GM19023 (cell line): ENCODE measurements at regions not wholly inside any gene's neighbourhood (a gene's known extent, or its start where the extent isn't known, plus 50 kb on each side); places are given as distances from the start of the nearest gene placed in this dataset.

Experiments used
- ATAC-seq: cut with Tn5 transposase; IDR thresholded peaks from one replicate; pipeline ENCODE4 v1.9.1; 2021; ENCODE audit warnings: mild to moderate bottlenecking, moderate library complexity; ENCODE audit not compliant: unreplicated experiment

- ATAC-seq = no peak
Measured at GRCh38 chr12:105939181-105939721, 199.5 kb downstream of the NUAK1 start.

DNA sequence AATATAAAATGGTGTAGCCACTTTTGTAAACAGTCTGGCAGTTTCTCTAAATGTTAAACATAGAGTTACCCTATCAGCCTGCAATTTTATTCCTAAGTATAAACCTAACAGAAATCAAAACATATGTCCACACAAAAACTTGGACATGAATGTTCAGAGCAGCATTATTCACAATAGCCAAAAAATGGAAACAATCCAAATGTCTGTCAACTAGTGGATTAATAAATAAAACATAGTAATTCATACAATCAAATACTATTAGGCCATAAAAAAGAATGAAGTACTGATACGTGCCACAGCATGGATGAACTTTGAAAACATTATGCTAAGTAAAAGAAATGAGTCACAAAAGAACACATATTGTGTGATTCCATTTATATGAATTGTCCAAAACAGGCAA is 196.5 kb downstream of the NUAK1 start:
- no peak for ATAC-seq

- no peak for ATAC-seq
Measured at GRCh38 chr12:105943525-105943924, 195.2 kb downstream of the NUAK1 start.

DNA sequence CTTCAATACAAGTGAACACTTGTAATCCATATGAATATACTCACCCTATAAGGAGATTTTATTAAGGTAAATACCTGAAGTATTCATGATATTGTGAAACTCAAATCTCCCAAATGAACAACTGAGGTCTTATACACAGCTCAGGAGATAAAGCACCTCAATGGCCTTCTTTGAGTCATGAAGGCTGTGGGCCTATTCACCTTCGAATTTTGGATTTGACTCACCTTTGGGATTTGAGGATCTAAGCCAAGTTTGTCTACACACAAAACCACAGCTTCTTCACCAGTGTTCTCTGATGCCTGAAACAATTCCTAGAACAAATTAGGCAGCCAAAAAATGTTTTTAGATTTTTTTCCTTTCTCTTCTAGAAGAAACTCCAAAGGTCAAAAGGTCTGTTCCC is 194.1 kb downstream of the NUAK1 start:
- no peak for ATAC-seq

- no peak for ATAC-seq
Measured at GRCh38 chr12:105945880-105946279, 192.9 kb downstream of the NUAK1 start.

- no peak for ATAC-seq
Measured at GRCh38 chr12:105946493-105946901, 192.3 kb downstream of the NUAK1 start.

GRCh38 chr12:105947906-105948305 is 190.8 kb downstream of the NUAK1 start:
- no peak for ATAC-seq

DNA sequence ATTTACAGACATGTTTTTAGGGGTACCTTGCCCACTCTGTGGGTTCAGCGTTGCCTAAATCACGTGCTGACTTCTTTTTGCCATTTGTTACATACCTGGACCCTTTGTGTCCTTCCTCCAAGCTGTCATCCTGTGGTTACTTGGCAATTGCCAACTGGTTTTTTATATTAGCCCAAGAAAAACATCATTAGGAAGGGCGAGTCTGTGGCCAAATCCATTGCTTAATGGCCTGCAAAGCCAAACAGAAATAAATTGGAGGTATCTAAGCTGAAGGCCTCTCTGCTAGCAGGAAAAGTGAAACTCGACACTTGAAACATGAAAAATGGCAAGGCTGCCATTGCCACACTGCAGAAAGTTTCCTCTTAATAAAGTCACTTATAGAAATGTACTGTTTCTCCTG is 190.4 kb downstream of the NUAK1 start:
- no peak for ATAC-seq

DNA sequence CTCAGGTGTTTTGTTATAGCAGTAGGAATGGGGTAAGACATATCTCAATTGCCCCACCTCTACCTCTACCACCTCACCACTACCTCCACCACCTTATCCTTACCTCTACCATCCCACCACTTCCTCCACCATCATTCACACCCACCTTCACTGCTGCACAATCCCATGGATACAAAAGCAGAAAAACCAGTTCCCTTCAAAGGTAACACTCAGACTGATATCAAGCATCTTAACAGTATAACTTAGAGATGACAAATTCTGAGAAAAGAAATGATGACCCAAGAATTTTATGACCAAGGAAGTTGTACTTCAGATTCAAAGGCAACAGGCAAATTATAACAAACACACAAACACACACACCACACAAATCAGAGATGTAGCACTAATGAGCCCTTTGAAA is 189.4 kb downstream of the NUAK1 start:
- no peak for ATAC-seq

DNA sequence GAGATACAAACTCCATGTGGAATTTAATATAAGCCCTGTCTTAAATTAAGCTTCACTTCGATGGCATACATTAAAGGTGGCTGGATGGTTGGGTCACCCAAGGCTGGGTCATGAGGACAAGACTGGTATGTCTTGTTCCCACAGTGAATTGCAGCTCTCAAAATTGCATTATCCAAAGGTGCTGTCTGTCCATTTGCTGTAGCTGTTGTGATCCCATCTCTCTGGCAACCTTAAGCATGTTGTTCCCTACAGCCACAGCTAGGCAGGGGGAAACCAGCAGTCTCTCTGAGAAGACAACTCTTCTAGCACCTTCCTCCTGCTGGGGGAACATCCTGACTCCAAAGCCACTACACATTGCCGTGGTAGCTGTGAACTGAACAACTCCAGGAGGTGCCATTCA is 187.0 kb downstream of the NUAK1 start:
- ATAC-seq = no peak

DNA sequence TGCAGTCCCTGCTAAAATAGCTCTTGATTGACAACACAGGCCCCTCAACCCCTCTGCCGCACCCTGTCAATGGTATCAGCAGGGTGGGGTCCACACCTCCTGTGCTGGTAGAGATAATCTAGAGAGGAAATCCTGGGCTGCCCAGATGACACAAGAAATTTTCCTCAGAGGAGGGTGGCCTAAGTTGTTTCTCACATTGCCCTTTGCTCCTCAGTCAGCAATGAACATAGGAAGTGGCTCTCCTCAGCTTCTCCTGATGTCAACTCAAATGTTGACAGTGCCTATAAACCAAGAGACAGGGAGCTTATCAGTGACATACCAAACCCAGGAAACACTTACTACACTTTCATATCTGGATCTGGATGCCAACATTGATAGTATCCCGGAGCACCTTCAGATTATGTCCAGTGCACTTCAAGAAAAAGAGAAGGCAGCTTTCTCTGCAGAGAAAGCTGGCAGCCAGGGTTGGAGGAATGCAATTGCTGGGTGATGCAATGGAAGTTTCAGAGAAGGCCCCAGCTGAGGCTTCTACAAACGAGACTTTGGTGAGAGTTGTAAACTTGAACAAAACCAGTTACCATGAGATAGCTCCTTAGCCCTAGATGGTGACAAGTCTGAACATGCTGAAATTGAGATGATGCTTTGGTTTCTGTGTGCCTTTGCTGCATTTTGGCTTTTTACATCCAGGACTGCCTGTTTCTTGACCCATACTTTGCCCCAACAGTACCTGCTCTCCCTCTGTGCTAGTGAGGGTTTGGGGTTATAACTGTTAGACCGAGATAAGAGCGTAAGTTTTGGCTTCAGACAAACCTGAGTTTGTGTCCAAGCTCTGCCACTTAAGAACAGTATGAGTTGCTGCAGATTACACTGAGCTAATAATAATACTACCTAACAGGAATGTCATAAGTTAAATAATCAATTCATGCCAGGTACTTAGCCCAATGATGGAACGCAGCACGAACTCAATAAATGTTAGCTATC is 183.5 kb downstream of the NUAK1 start:
- ATAC-seq = no peak

DNA sequence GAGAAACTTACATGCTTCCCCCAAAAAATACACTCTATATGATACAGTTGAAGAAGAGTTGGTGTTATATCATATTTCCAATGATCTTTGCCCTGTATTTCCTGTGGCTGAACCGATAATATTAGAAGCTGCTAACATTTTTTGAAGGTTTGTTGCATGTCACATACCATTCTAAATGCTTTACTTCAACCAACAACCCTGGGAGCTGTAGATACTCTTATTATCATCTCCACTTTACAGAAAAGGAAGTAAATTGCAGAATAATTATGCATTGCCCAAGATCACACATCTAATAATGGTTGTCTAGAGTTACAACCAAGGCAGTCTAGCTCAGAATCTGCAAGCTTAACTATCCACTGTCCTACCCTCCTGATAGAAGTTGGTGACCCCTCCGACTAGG is 182.8 kb downstream of the NUAK1 start:
- no peak for ATAC-seq

DNA sequence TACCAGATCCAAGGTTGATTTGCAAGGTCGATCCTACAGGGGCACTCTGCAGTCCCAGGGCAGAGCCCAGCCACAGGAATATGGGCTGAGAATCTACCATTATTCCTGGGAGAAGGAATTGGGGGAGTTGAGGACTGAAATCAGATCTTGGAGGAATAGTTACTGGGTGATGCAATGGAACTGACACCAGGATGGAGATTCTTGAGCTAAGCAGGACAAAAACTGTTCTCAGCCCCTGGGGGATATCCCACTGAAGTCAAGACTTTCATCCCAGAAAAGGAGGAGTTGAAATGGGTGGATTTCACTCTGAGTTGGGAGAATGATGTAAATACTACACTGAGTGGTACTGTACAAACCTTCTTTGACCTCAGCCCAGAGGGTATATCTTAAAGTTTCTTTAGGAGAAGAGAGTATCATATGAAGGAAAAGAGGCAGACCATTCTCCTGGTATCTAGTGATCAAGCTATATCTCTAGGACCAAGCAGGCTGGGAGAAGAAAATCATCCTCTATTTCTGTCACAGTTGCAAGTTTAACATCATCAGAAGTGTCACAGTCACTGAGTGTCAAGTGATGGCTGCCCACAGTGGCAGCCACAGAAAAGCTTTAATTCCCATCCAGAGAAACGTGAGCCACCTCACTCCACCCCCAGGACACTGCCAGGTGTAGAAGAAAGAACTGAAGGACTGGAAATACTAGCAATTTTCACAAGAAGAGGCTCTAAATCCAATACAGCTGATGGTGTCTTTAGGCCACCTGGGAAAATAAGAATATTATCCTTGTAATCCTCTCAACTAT is 181.9 kb downstream of the NUAK1 start:
- ATAC-seq = no peak

DNA sequence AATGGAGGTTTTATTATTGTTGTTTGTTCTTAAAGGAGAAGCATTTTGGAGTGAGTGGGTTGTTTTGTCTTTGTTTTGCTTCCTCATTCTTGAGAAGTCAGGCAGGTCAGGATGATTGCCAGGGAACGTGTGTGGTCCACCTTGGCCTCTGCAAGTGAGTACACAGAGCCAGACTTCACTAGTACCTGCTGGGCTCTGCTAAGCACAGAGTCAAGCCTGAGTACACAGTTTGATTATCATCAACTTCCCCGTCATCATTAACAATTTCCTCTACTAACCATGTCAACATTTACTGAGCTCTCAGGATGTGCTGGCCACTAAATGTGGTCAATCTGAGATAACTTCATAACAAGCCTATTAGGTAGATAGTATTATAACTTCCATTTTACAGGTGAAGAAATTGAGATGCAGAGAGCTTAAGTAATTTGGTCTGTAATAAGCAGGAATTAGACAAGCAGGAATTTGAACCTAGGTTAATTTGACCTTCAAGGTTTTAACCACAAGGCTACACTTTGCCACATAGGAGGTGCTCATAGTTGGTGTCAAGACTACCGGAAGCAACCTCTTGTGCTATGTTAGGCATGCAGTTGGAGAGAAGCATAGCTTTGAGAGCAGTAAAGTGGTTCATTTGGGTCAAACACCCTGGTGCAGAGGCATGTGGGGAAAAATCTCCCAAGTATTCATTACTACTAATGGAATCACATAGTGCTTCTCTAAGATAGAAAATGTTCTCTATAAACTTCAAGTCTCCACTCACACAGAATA is 178.3 kb downstream of the NUAK1 start:
- ATAC-seq = no peak

DNA sequence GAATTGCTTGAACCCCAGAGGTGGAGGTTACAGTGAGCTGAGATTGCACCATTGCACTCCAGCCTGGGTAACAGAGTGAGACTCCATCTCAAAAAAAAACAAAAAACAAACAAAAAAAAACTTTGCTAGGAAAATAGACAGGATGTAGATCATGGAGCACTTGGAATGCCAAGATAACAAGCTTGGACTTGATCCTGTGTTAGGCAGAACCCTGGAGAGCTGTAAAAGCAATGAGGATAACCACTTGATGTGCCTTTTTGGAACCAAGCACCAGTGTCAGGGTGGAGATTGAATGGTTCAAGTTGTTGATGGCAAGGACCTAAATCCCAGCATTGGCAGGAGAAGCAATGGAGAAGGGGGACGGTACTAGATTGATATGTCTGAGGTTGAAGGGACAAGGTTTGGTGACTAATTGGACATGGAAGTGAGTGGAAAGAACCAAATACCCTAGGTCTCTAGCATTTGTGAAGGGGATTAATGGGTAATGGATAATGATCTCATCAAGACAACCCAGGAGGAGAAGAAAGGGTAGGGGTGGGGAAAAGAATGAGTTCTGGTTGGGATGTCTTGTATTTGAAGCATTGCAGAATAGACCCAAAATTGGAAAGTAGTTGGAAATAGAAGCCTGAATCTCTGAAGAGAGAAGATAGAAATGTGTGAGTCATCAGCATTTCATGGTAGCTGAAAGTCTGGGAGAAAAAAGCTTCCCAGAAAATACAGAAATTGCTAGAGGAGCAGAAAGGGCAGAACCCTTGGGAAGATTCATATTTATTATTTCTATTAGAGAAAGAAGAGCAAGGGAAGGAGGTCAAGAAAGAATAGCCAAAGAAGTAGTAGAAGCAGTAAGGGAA is 176.7 kb downstream of the NUAK1 start:
- no peak for ATAC-seq

DNA sequence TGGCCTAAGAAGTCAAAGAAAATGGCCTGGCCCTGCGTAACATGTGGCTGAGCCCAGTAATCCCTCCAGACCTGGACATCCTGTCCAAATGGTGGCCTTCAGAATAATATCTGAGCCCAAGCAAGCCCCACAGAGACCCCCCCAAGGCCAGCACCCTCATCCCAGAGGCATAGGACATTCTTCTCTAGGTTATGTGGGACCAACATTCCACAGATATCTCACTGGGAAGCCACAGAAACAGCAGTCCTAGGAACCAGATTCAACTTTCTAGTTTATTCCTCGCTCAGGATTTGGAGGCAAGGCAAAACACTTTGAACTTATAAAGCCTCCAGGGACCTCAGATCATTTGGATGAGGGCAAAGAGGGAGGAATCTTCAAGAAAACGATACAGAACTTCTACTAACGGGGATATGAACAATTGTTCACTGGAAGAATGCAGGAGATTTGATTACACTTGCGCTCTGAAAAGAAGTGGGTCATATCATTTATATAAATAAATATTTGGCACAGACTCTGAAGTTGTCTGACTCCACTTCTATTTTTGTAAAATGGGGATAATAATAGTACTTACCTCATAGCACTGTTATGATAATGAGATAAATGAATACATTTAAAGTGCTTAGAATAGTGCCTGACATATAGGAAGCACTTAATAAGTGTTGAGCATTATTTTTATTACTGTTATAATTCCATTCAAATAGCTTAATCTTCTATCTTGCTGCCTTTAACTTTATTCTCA is 171.5 kb downstream of the NUAK1 start:
- no peak for ATAC-seq

DNA sequence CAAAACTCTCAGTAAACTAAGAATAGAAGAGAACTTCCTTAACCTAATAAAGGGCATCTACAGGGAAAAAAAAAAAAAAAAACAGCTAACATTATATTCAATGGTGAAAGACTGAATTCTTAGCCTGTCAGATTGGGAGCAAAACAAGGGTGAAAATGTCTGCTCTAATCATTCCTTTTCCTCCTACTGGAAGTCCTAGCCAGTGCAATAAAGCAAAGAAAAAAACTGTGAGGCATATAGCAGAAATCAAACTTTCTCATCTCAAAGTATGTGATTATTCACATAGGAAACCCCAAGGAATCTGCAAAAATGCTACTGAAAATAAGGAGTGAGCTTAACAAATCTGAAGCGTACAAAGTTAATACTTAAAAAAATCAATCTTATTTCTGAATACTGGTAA is 170.7 kb downstream of the NUAK1 start:
- ATAC-seq = no peak

DNA sequence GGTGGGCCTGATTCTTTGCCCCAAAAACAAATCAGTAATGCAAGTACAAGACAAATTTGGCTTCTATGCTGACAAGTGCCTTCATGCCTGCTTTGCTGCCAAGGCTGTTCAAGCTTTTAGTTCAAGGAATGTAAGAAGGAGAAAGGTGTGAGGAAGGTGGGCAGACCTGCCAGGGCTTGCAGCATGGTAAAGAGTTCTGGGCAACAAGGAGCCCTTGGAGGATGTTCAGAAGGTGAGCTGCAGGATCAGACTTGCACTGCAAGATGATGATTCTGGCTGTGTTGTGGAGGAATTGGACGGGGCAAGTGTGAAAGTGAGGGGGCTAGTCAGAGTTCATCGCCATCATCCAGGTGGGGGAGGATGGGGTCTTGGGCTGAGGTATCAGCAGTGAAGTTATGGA is 167.9 kb downstream of the NUAK1 start:
- no peak for ATAC-seq

DNA sequence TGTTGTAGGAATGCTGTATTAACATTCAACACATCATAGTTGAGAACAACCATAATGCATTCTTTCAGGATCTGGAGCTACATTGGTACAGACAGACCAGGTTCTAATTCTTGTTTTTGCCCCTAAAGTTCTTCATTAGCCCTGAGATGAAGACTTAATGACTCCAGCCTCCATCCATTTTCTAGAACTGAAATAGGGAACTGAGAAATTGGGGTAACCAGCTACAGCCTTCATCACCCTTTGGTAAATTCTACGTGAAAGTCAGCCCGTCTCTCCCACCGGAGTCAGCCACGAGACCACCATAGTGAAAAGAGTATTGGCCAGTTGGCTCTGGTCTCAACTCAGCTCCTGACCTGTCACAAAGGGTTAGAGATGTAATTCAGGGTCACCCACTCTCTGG is 164.0 kb downstream of the NUAK1 start:
- ATAC-seq = no peak
